ENCODE measurements at regions not wholly inside any gene's neighbourhood (a gene's known extent, or its start where the extent isn't known, plus 50 kb on each side); places are given as distances from the start of the nearest gene placed in this dataset.

DNA sequence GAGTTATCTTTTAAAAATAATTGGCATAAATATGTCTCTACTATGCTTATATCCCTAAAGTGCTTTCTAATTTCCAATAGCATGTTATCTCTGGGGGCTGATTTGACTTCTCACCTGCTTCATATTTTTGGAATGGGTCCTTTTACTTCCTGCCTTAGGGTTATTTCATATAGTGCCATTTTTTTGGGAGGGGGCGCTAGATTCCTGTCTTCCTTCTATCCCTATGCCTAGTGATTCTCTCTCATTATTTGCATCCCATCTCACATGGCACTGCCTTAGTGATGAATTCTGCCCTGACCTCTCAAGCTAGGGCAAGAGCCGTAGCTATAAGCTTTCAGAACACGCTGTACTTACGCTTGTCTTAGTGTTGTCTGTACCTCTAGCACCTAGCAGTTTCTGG, 150.3 kb upstream of the SLITRK3 start:
- TF ChIP-seq, protein P1, sequence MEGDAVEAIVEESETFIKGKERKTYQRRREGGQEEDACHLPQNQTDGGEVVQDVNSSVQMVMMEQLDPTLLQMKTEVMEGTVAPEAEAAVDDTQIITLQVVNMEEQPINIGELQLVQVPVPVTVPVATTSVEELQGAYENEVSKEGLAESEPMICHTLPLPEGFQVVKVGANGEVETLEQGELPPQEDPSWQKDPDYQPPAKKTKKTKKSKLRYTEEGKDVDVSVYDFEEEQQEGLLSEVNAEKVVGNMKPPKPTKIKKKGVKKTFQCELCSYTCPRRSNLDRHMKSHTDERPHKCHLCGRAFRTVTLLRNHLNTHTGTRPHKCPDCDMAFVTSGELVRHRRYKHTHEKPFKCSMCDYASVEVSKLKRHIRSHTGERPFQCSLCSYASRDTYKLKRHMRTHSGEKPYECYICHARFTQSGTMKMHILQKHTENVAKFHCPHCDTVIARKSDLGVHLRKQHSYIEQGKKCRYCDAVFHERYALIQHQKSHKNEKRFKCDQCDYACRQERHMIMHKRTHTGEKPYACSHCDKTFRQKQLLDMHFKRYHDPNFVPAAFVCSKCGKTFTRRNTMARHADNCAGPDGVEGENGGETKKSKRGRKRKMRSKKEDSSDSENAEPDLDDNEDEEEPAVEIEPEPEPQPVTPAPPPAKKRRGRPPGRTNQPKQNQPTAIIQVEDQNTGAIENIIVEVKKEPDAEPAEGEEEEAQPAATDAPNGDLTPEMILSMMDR (IDR thresholded peaks at IDR 0.05; ENCODE audit: low read depth, low read length, missing control alignments): no peak
- H3K4me3 ChIP-seq (ENCODE audit: low read depth, low read length): no peak overlapping the region
- DNase-seq (ENCODE audit: low read depth): no peak
- in situ Hi-C loops (cut with HindIII; ENCODE audit: low sequenced_read_pairs): no loop called here

DNA sequence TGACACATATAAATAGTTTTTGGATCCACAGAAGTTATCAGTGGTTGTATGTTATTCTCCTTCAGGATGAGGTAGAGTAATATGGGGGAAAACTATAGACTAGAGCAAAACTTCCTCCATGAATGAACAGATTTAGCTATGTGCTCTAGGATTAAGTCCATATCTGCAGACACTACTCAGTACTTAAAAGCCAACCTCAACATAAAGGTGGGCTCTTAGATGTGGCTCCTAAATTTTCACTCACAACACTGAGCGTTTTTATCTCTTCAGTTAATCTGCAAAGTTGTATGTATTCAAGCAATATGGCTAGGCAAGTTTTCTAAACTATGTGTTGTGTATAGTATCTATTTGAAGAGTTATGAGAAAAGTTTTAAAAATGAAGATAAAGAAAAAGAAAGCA, 147.0 kb upstream of the SLITRK3 start:
- no peak for DNase-seq (ENCODE audit: low read depth)
- in situ Hi-C loops (cut with HindIII; ENCODE audit: low sequenced_read_pairs): no loop called here
- TF ChIP-seq, protein P1 (IDR thresholded peaks at IDR 0.05; ENCODE audit: low read depth, low read length, missing control alignments): no peak
- H3K4me3 ChIP-seq (ENCODE audit: low read depth, low read length): no peak overlapping the region

DNA sequence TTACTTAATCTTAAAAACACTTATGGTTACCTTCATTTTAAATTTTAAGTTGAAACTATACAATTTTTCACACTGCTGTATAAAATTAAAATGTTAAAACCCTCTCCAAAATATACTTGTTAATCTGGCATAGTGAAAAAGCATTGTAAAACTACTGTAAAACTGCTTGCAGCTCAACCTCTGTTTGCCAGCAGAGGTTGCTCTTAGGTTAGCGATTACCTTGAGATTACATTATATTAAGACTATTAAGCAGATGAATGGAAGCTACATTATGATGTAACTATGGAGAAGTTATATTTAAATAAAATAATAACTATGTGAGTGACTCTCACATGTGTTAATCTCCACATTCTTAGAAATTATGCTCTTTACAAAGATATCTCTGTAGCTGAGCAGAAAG, 143.6 kb upstream of the SLITRK3 start:
- in situ Hi-C loops (cut with HindIII; ENCODE audit: low sequenced_read_pairs): no loop called here
- H3K4me3 ChIP-seq (ENCODE audit: low read depth, low read length): no peak overlapping the region
- TF ChIP-seq, protein P1 (IDR thresholded peaks at IDR 0.05; ENCODE audit: low read depth, low read length, missing control alignments): peak; percentile 58
- DNase-seq (ENCODE audit: low read depth): peak; percentile 18

DNA sequence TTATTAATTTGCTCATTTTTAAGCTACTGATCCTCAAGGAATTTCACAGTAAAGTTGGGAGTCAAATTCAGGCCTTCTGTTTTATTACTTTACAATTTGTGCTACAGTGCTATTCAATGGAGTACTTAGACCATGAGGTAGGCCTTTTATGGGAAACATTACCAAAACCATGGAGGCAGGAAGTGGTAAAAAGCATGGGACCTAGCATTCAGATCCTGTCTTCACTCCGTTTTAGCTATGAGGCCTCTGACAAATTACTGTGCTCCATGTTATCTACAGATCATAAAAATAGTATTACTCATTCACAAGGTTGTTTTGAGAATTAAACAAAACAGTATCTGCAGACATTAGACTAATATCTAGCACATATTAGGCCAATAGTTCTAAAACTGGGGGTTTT, 140.6 kb upstream of the SLITRK3 start:
- TF ChIP-seq, protein P1 (IDR thresholded peaks at IDR 0.05; ENCODE audit: low read depth, low read length, missing control alignments): no peak
- DNase-seq (ENCODE audit: low read depth): no peak
- in situ Hi-C loops (cut with HindIII; ENCODE audit: low sequenced_read_pairs): no loop called here
- H3K4me3 ChIP-seq (ENCODE audit: low read depth, low read length): no peak overlapping the region
